ENCODE measurements at regions not wholly inside any gene's neighbourhood (a gene's known extent, or its start where the extent isn't known, plus 50 kb on each side); places are given as distances from the start of the nearest gene placed in this dataset.

GRCh38 chr15:91478717-91479191 is 374.8 kb upstream of the SLCO3A1 start:
- no peaks in the 10 kb centered on the region; the same call in 1 of the 2 replicates for H3K9me2 ChIP-seq
- H2AFZ ChIP-seq (ENCODE audit: low read depth) = no peak overlapping the region
- TF ChIP-seq USF2 (IDR thresholded peaks at IDR 0.05; ENCODE audit: borderline replicate concordance, low read depth, low read length) = no peak
- TF ChIP-seq IRF3 (IDR thresholded peaks at IDR 0.05; ENCODE audit: low read depth, low read length) = no peak
- TF ChIP-seq EP300 (IDR thresholded peaks at IDR 0.05; ENCODE audit: borderline replicate concordance in 1 of 2, low read depth in 1 of 2, low read length in 1 of 2) = no peak
- TF ChIP-seq RAD21 (IDR thresholded peaks at IDR 0.05; ENCODE audit: low read length) = no peak
- TF ChIP-seq USF1 (IDR thresholded peaks at IDR 0.05; ENCODE audit: borderline replicate concordance, low read depth) = no peak
- H3K27me3 ChIP-seq (ENCODE audit: insufficient read depth) = no peaks in the 10 kb centered on the region
- no peak overlapping the region for H3K27ac ChIP-seq (ENCODE audit: low read depth in 2 of 2, low read length in 1 of 2)
- no peak overlapping the region for H3K4me2 ChIP-seq
- H3K36me3 ChIP-seq (replicated peaks in 1 of 2; ENCODE audit: control insufficient read depth in 1 of 2, insufficient read depth in 2 of 2, low read length in 1 of 2) = no peaks in the 10 kb centered on the region
- H3F3A ChIP-seq (replicated peaks; ENCODE audit: insufficient read depth) = no peaks in the 10 kb centered on the region
- no peaks in the 10 kb centered on the region for H3K79me2 ChIP-seq (ENCODE audit: insufficient read depth)
- no peaks in the 10 kb centered on the region for H4K20me1 ChIP-seq (ENCODE audit: insufficient read depth)
- no peak overlapping the region for H3K4me3 ChIP-seq (ENCODE audit: low read depth in 2 of 2, low read length in 1 of 2)
- CTCF ChIA-PET = interaction anchor here (1.1 kb wide), 1 partner anchor 17 kb away, joined by 3 read pairs; no protein-coding TSS in a partner anchor
- DNase-seq = no peak
- 82% methylated on average over 6 of the region's 6 CpGs for WGBS (ENCODE audit: low lambda C conversion rate)
- no peak overlapping the region for H3K9ac ChIP-seq
- no peaks in the 10 kb centered on the region for H3K9me3 ChIP-seq
- H3K4me1 ChIP-seq (ENCODE audit: control insufficient read depth in 1 of 2, insufficient read depth in 2 of 2, low read depth in 1 of 2, low read length in 1 of 2) = no peaks in the 10 kb centered on the region; a peak in 1 of 4 replicates
- POLR2A ChIA-PET = no interaction called here

GRCh38 chr15:91480426-91480825 is 373.1 kb upstream of the SLCO3A1 start:
- no peaks in the 10 kb centered on the region; a peak in 1 of 4 replicates for H3K4me1 ChIP-seq (ENCODE audit: control insufficient read depth in 1 of 2, insufficient read depth in 2 of 2, low read depth in 1 of 2, low read length in 1 of 2)
- no peak overlapping the region for H3K27ac ChIP-seq (ENCODE audit: low read depth in 2 of 2, low read length in 1 of 2)
- H3K79me2 ChIP-seq (ENCODE audit: insufficient read depth) = no peaks in the 10 kb centered on the region
- H2AFZ ChIP-seq (ENCODE audit: low read depth) = no peak overlapping the region
- DNase-seq = no peak
- no peak overlapping the region for H3K4me3 ChIP-seq (ENCODE audit: low read depth in 2 of 2, low read length in 1 of 2)
- H3K9me2 ChIP-seq = no peaks in the 10 kb centered on the region; the same call in 1 of the 2 replicates
- no peaks in the 10 kb centered on the region for H3K9me3 ChIP-seq
- no peaks in the 10 kb centered on the region for H3F3A ChIP-seq (replicated peaks; ENCODE audit: insufficient read depth)
- POLR2A ChIA-PET = no interaction called here
- no peak overlapping the region for H3K9ac ChIP-seq
- CTCF ChIA-PET = interaction anchor here (1.1 kb wide), 1 partner anchor 18 kb away, joined by 3 read pairs; no protein-coding TSS in a partner anchor
- H4K20me1 ChIP-seq (ENCODE audit: insufficient read depth) = no peaks in the 10 kb centered on the region
- no peak overlapping the region for H3K4me2 ChIP-seq
- no peaks in the 10 kb centered on the region for H3K27me3 ChIP-seq (ENCODE audit: insufficient read depth)
- WGBS (ENCODE audit: low lambda C conversion rate) = 63% methylated on average over 4 of the region's 4 CpGs
- no peaks in the 10 kb centered on the region for H3K36me3 ChIP-seq (replicated peaks in 1 of 2; ENCODE audit: control insufficient read depth in 1 of 2, insufficient read depth in 2 of 2, low read length in 1 of 2)
- TF ChIP-seq SIN3A (IDR thresholded peaks at IDR 0.05; ENCODE audit: borderline replicate concordance, low read depth, low read length) (no peak), MEF2A (IDR thresholded peaks at IDR 0.05; ENCODE audit: borderline replicate concordance, low read depth) (no peak), MAX (IDR thresholded peaks at IDR 0.05; ENCODE audit: low read depth) (no peak), TCF12 (IDR thresholded peaks at IDR 0.05) (no peak), JUND (IDR thresholded peaks at IDR 0.05) (no peak), ELF1 (IDR thresholded peaks at IDR 0.05) (no peak), EP300 (IDR thresholded peaks at IDR 0.05; ENCODE audit: borderline replicate concordance in 1 of 2, low read depth in 1 of 2, low read length in 1 of 2) (no peak), FOSL2 (IDR thresholded peaks at IDR 0.05; ENCODE audit: borderline replicate concordance, low read depth) (no peak), CHD2 (IDR thresholded peaks at IDR 0.05; ENCODE audit: low read length, partially characterized antibody) (no peak), RCOR1 (IDR thresholded peaks at IDR 0.05; ENCODE audit: low read length) (no peak), EZH2phosphoT487 (IDR thresholded peaks at IDR 0.05; ENCODE audit: borderline replicate concordance, low read depth) (no peak), USF1 (IDR thresholded peaks at IDR 0.05; ENCODE audit: borderline replicate concordance, low read depth) (no peak), GABPA (IDR thresholded peaks at IDR 0.05; ENCODE audit: low read depth) (no peak), USF2 (IDR thresholded peaks at IDR 0.05; ENCODE audit: borderline replicate concordance, low read depth, low read length) (no peak), RAD21 (IDR thresholded peaks at IDR 0.05; ENCODE audit: low read length) (no peak), SMC3 (IDR thresholded peaks at IDR 0.05; ENCODE audit: low read depth, low read length) (no peak), REST (IDR thresholded peaks at IDR 0.05; ENCODE audit: low read depth, low read length) (no peak)
